HCT116 (cell line): ENCODE measurements at regions not wholly inside any gene's neighbourhood (a gene's known extent, or its start where the extent isn't known, plus 50 kb on each side); places are given as distances from the start of the nearest gene placed in this dataset.

Experiments
- ATAC-seq: fragments of 200-7000 bp; cut with Tn5 transposase; 2 replicates; pipeline ENCODE4 v1.9.1; 2020; ENCODE audit warnings: mild to moderate bottlenecking, moderate library complexity
- BruUV-seq: library from RNA; stranded (reverse); fragments of 400-500 nt; replicated peaks from 2 replicates; lab custom pipeline; 2021; lab: Mats Ljungman, UMichigan
- CTCF ChIA-PET: fragments of 300-600 bp; sonication (Branson Sonifier 250); formaldehyde crosslinking; loops from one replicate; lab custom pipeline; 2021; ENCODE audit warnings: antibody characterized with exemption; lab: Charles Lee
- POLR2A ChIA-PET: fragments of 300-600, 350-600 bp; sonication (Branson Sonifier 250); formaldehyde crosslinking; loops from one replicate; lab custom pipeline; 2021; ENCODE audit warnings: antibody characterized with exemption; lab: Charles Lee
- RAD21 ChIA-PET, 2 experiments: fragments of 300-600 bp; sonication (Branson Sonifier 250); formaldehyde crosslinking; loops; one replicate each; lab custom pipeline; 2023; ENCODE audit warnings: low total read pairs in 2 of 2; ENCODE audit not compliant: uncharacterized antibody in 2 of 2, unreplicated experiment in 2 of 2, low non-redundant PET in 1 of 2; lab: Charles Lee
- DNase-seq: peaks from one replicate; pipeline ENCODE4 v3.0.0-alpha.2; 2010; ENCODE audit warnings: low read depth, low spot score
- H2AFZ ChIP-seq: fragments of 200-600 bp; shearing (Covaris generic), sonication (generic); 2 replicates; pipeline ENCODE4 v1.6.1; 2017; ENCODE audit warnings: low read depth, mixed run types, mixed read lengths, antibody characterized with exemption, low read length; ENCODE audit not compliant: poor library complexity, severe bottlenecking
- H3K27ac ChIP-seq: 2 replicates; pipeline ENCODE4 v1.5.1; 2012; ENCODE audit warnings: low read depth, low read length
- H3K27me3 ChIP-seq: fragments of 200-600 bp; sonication (generic); 2 replicates; pipeline ENCODE4 v1.6.1; 2016; ENCODE audit warnings: mixed run types, low read length, mixed read lengths; ENCODE audit not compliant: insufficient read depth
- H3K36me3 ChIP-seq, 2 experiments: fragments of 200-500 bp in 1 of 2; fragments of 200-600 bp in 1 of 2; sonication (Bioruptor generic) in 1 of 2; sonication (generic) in 1 of 2; 2 replicates each; pipeline versions ENCODE4 v1.5.1 to v1.6.1; 2014 to 2016; ENCODE audit warnings: low read length in 2 of 2, inconsistent platforms in 1 of 2, mixed read lengths in 1 of 2, mixed run types in 1 of 2; ENCODE audit not compliant: insufficient read depth in 2 of 2, control insufficient read depth in 1 of 2
- H3K4me1 ChIP-seq, 2 experiments: fragments of 200-600 bp in 1 of 2; sonication (generic) in 1 of 2; 2 replicates each; pipeline versions ENCODE4 v1.5.1 to v1.6.1; 2012 to 2017; ENCODE audit warnings: low read length in 2 of 2, inconsistent platforms in 1 of 2, mild to moderate bottlenecking in 1 of 2, mixed read lengths in 1 of 2, mixed run types in 1 of 2, moderate library complexity in 1 of 2; ENCODE audit not compliant: insufficient read depth in 2 of 2, control insufficient read depth in 1 of 2
- H3K4me2 ChIP-seq: fragments of 200-600 bp; sonication (generic); 2 replicates; pipeline ENCODE4 v1.6.1; 2017; ENCODE audit warnings: mixed run types, low read length, mixed read lengths
- H3K4me3 ChIP-seq, 2 experiments: fragments of 200-600 bp in 1 of 2; sonication (generic) in 1 of 2; replicated peaks in 1 of 2; 2 replicates each; pipeline ENCODE4 v1.5.1; 2011 to 2016; ENCODE audit warnings: low read length in 2 of 2, control low read depth in 1 of 2, low read depth in 1 of 2, mild to moderate bottlenecking in 1 of 2, mixed read lengths in 1 of 2, mixed run types in 1 of 2
- H3K79me2 ChIP-seq: fragments of 200-600 bp; sonication (generic); 2 replicates; pipeline ENCODE4 v1.6.1; 2017; ENCODE audit warnings: mild to moderate bottlenecking, mixed run types, low read length, moderate library complexity, mixed read lengths; ENCODE audit not compliant: insufficient read depth
- H3K9ac ChIP-seq: fragments of 200-600 bp; sonication (generic); 2 replicates; pipeline ENCODE4 v1.6.1; 2016; ENCODE audit warnings: low read length, mixed read lengths
- H3K9me2 ChIP-seq: fragments of 200-600 bp; sonication (generic), shearing (Covaris generic); 2 replicates; pipeline ENCODE4 v1.6.1; 2017; ENCODE audit warnings: mixed run types, mild to moderate bottlenecking, moderate library complexity; ENCODE audit not compliant: insufficient read depth
- H3K9me3 ChIP-seq, 2 experiments: fragments of 200-500 bp in 1 of 2; fragments of 200-600 bp in 1 of 2; sonication (Bioruptor generic) in 1 of 2; sonication (generic) in 1 of 2; 2 replicates each; pipeline ENCODE4 v1.6.1; 2014 to 2017; ENCODE audit warnings: low read length in 2 of 2, mixed read lengths in 2 of 2, inconsistent platforms in 1 of 2, low read depth in 1 of 2, mild to moderate bottlenecking in 1 of 2, mixed run types in 1 of 2, moderate library complexity in 1 of 2; ENCODE audit not compliant: control insufficient read depth in 1 of 2, insufficient read depth in 1 of 2
- H4K20me1 ChIP-seq: fragments of 200-600 bp; sonication (generic), shearing (Covaris generic); 2 replicates; pipeline ENCODE4 v1.6.1; 2017; ENCODE audit warnings: mixed run types, mild to moderate bottlenecking, moderate library complexity; ENCODE audit not compliant: insufficient read depth
- ATF3 ChIP-seq: IDR thresholded peaks from 2 replicates; pipeline ENCODE4 v1.6.1; 2012
- CBX3 ChIP-seq: IDR thresholded peaks from 2 replicates; pipeline ENCODE4 v1.6.1; 2012; ENCODE audit warnings: low read depth
- CEBPB ChIP-seq: IDR thresholded peaks from 2 replicates; pipeline ENCODE4 v1.6.1; 2012; ENCODE audit warnings: low read depth
- CTCF ChIP-seq, 3 experiments: fragments of 200-600 bp in 1 of 3; sonication (generic) in 1 of 3; IDR thresholded peaks in 2 of 3; conservative IDR thresholded peaks in 1 of 3; 2 replicates each; pipeline ENCODE4 v1.5.1; 2012 to 2017; ENCODE audit warnings: low read depth in 2 of 3, low read length in 2 of 3, antibody characterized with exemption in 1 of 3, borderline replicate concordance in 1 of 3, control low read depth in 1 of 3, mild to moderate bottlenecking in 1 of 3, mixed read lengths in 1 of 3, mixed run types in 1 of 3, moderate library complexity in 1 of 3; ENCODE audit not compliant: insufficient read depth in 1 of 3
- EGR1 ChIP-seq: IDR thresholded peaks from 2 replicates; pipeline ENCODE4 v1.6.1; 2012; ENCODE audit warnings: low read depth
- EZH2 ChIP-seq: fragments of 200-600 bp; sonication (generic); IDR thresholded peaks from 2 replicates; pipeline ENCODE4 v1.6.1; 2017; ENCODE audit warnings: antibody characterized with exemption, mixed run types
- POLR2A ChIP-seq: IDR thresholded peaks from 2 replicates; pipeline ENCODE4 v1.7.0; 2011; ENCODE audit warnings: borderline replicate concordance; ENCODE audit not compliant: insufficient read depth, insufficient read length; ENCODE audit errors: extremely low read depth
- SIN3A ChIP-seq: IDR thresholded peaks from 2 replicates; pipeline ENCODE4 v1.6.1; 2012; ENCODE audit warnings: low read depth
- SP1 ChIP-seq: IDR thresholded peaks from 2 replicates; pipeline ENCODE4 v1.6.1; 2012; ENCODE audit warnings: low read depth
- TCF7L2 ChIP-seq: IDR thresholded peaks from 2 replicates; pipeline ENCODE4 v1.7.0; 2011; ENCODE audit warnings: borderline replicate concordance, inconsistent platforms; ENCODE audit not compliant: insufficient read depth, insufficient read length; ENCODE audit errors: extremely low read depth
- YY1 ChIP-seq: IDR thresholded peaks from 2 replicates; pipeline ENCODE4 v1.6.1; 2011; ENCODE audit warnings: low read length, low read depth, moderate library complexity, mild to moderate bottlenecking; ENCODE audit not compliant: insufficient replicate concordance; ENCODE audit errors: extremely low read depth
- ZBTB33 ChIP-seq: IDR thresholded peaks from 2 replicates; pipeline ENCODE4 v1.6.1; 2011; ENCODE audit warnings: mild to moderate bottlenecking, low read length, moderate library complexity; ENCODE audit not compliant: insufficient replicate concordance; ENCODE audit errors: extremely low read depth
- ZFX ChIP-seq: fragments of 450-650 bp; IDR thresholded peaks from 2 replicates; pipeline ENCODE4 v1.6.1; 2017
- ZNF274 ChIP-seq: fragments of 200-500 bp; sonication (Bioruptor generic); IDR thresholded peaks from 2 replicates; pipeline ENCODE4 v1.6.1; 2014; ENCODE audit warnings: mild to moderate bottlenecking, low read depth, low read length, inconsistent platforms
- intact Hi-C: fragments of 100-400 bp; cut with micrococcal nuclease; formaldehyde crosslinking; loops from 2 replicates; pipeline ENCODE4 v1.10.0; 2022
- TF ChIP-seq, protein P1 (sequence below): IDR thresholded peaks from 2 replicates; pipeline ENCODE4 v1.6.1; 2012
- TF ChIP-seq, protein P2 (sequence below): IDR thresholded peaks from 2 replicates; pipeline ENCODE4 v1.6.1; 2012; ENCODE audit warnings: low read depth

GRCh38 chrX:109952985-109953905, 49.7 kb upstream of the TMEM164 start:
- Histone ChIP-seq H3K27me3 (no peaks in the 10 kb centered on the region), H3K4me1 (peaks cover 0 to 8% of the 10 kb centered on the region in 2 experiments; a peak in 2 of 4 replicates), H4K20me1 (no peaks in the 10 kb centered on the region), H3K4me2 (no peak overlapping the region), H2AFZ (no peak overlapping the region), H3K79me2 (no peaks in the 10 kb centered on the region), H3K27ac (no peak overlapping the region), H3K9ac (no peak overlapping the region), H3K9me3 (no peaks in the 10 kb centered on the region), H3K4me3 (no peak overlapping the region), H3K36me3 (no peaks in the 10 kb centered on the region), H3K9me2 (no peaks in the 10 kb centered on the region)
- ChIA-PET RAD21 (no interaction called here), CTCF (no interaction called here), POLR2A (no interaction called here)
- DNase-seq (no peak), ATAC-seq (no peak)
- intact Hi-C loops: no loop called here
- TF ChIP-seq SP1 (no peak), SIN3A (no peak), ATF3 (no peak), CEBPB (no peak), ZBTB33 (no peak), CBX3 (no peak), EZH2 (no peak), ZNF274 (no peak), POLR2A (no peak), TCF7L2 (no peak), ZFX (no peak), EGR1 (no peak), YY1 (no peak), CTCF (IDR thresholded peaks at IDR 0.05 in 2 of 3, conservative IDR thresholded peaks at IDR 0.05 in 1 of 3; ENCODE audit: borderline replicate concordance in 1 of 3, insufficient read depth in 1 of 3, low read depth in 2 of 3, low read length in 2 of 3) (no peak)
- TF ChIP-seq, protein P1, sequence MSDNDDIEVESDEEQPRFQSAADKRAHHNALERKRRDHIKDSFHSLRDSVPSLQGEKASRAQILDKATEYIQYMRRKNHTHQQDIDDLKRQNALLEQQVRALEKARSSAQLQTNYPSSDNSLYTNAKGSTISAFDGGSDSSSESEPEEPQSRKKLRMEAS: no peak
- TF ChIP-seq, protein P2, sequence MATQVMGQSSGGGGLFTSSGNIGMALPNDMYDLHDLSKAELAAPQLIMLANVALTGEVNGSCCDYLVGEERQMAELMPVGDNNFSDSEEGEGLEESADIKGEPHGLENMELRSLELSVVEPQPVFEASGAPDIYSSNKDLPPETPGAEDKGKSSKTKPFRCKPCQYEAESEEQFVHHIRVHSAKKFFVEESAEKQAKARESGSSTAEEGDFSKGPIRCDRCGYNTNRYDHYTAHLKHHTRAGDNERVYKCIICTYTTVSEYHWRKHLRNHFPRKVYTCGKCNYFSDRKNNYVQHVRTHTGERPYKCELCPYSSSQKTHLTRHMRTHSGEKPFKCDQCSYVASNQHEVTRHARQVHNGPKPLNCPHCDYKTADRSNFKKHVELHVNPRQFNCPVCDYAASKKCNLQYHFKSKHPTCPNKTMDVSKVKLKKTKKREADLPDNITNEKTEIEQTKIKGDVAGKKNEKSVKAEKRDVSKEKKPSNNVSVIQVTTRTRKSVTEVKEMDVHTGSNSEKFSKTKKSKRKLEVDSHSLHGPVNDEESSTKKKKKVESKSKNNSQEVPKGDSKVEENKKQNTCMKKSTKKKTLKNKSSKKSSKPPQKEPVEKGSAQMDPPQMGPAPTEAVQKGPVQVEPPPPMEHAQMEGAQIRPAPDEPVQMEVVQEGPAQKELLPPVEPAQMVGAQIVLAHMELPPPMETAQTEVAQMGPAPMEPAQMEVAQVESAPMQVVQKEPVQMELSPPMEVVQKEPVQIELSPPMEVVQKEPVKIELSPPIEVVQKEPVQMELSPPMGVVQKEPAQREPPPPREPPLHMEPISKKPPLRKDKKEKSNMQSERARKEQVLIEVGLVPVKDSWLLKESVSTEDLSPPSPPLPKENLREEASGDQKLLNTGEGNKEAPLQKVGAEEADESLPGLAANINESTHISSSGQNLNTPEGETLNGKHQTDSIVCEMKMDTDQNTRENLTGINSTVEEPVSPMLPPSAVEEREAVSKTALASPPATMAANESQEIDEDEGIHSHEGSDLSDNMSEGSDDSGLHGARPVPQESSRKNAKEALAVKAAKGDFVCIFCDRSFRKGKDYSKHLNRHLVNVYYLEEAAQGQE: no peak
- BruUV-seq: no TSS peak
